A549 (cell line): ENCODE measurements at regions not wholly inside any gene's neighbourhood (a gene's known extent, or its start where the extent isn't known, plus 50 kb on each side); places are given as distances from the start of the nearest gene placed in this dataset.

Experiments used
- ATAC-seq, 2 experiments: fragments of 200-7000 bp in 1 of 2; fragments of >200 bp in 1 of 2; cut with Nextera tagmentation in 1 of 2; cut with Tn5 transposase in 1 of 2; 3 replicates each; pipeline versions ENCODE4 v1.8.0 to v1.9.1; 2018 to 2020; ENCODE audit warnings: mild to moderate bottlenecking in 1 of 2, moderate library complexity in 1 of 2
- CTCF ChIA-PET: fragments of 300-600 bp; sonication (Branson Sonifier 250); formaldehyde crosslinking; extraction: SDS; loops from one replicate; lab custom pipeline; 2021; ENCODE audit warnings: antibody characterized with exemption, inconsistent platforms; lab: Yijun Ruan, JAX
- POLR2A ChIA-PET: fragments of 350-600 bp; formaldehyde crosslinking; extraction: SDS; loops from one replicate; lab custom pipeline; 2021; ENCODE audit warnings: antibody characterized with exemption, inconsistent platforms; lab: Yijun Ruan, JAX
- DNase-seq, 2 experiments: peaks; one replicate each; pipeline versions ENCODE4 v3.0.0 to v3.0.0-alpha.2; 2011 to 2016; ENCODE audit warnings: low read depth in 1 of 2, low spot score in 1 of 2
- FAIRE-seq: peaks from 2 replicates; lab custom pipeline; 2011; peaks lifted over from hg19 to GRCh38; lab: Jason Lieb, UNC
- H3K27ac ChIP-seq, 2 experiments: fragments of >200 bp; sonication (Bioruptor Twin); formaldehyde crosslinking; 3 replicates each; pipeline ENCODE4 v1.5.1; 2016 to 2017
- H3K4me1 ChIP-seq: fragments of >200 bp; sonication (Bioruptor Twin); formaldehyde crosslinking; 3 replicates; pipeline ENCODE4 v1.6.1; 2016
- H3K4me2 ChIP-seq: fragments of >200 bp; sonication (Bioruptor Twin); formaldehyde crosslinking; 3 replicates; pipeline ENCODE4 v1.6.1; 2016
- H3K4me3 ChIP-seq: fragments of >200 bp; sonication (Bioruptor Twin); formaldehyde crosslinking; 3 replicates; pipeline ENCODE4 v1.5.1; 2016
- H3K9me3 ChIP-seq: fragments of >200 bp; sonication (Bioruptor Twin); formaldehyde crosslinking; 3 replicates; pipeline ENCODE4 v1.6.1; 2016
- BCL3 ChIP-seq: fragments of >200 bp; sonication (Bioruptor Twin); formaldehyde crosslinking; IDR thresholded peaks from 3 replicates; pipeline ENCODE4 v1.6.1; 2016
- E2F6 ChIP-seq: IDR thresholded peaks from 2 replicates; pipeline ENCODE4 v1.6.1; 2012; ENCODE audit warnings: low read depth, borderline replicate concordance
- EHF ChIP-seq: fragments of 250-450 bp; sonication (Bioruptor Pico); IDR thresholded peaks from 2 replicates; pipeline ENCODE4 v1.5.0; 2020; ENCODE audit warnings: mild to moderate bottlenecking
- EHMT2 ChIP-seq: fragments of 200-600 bp; sonication (generic); IDR thresholded peaks from 2 replicates; pipeline ENCODE4 v1.6.1; 2016; ENCODE audit warnings: antibody characterized with exemption, low read depth, mild to moderate bottlenecking, moderate library complexity
- ELK1 ChIP-seq: fragments of 150-350 bp; IDR thresholded peaks from 2 replicates; pipeline ENCODE4 v1.6.1; 2014; ENCODE audit warnings: low read depth, mild to moderate bottlenecking, low read length
- ESRRA ChIP-seq: fragments of 150-350 bp; IDR thresholded peaks from 2 replicates; pipeline ENCODE4 v1.6.1; 2014; ENCODE audit warnings: mild to moderate bottlenecking, low read length, borderline replicate concordance
- FOSB ChIP-seq: fragments of 250-450 bp; sonication (Bioruptor Pico); IDR thresholded peaks from 2 replicates; pipeline ENCODE4 v1.5.0; 2020; ENCODE audit warnings: mild to moderate bottlenecking, moderate library complexity
- FOXS1 ChIP-seq: fragments of 250-450 bp; sonication (Bioruptor Pico); IDR thresholded peaks from 2 replicates; pipeline ENCODE4 v1.5.0; 2020; ENCODE audit warnings: mild to moderate bottlenecking, moderate library complexity
- HEYL ChIP-seq: fragments of 250-450 bp; sonication (Bioruptor Pico); IDR thresholded peaks from 2 replicates; pipeline ENCODE4 v1.8.0; 2021; ENCODE audit warnings: mild to moderate bottlenecking, moderate library complexity
- HOXB13 ChIP-seq: fragments of 250-450 bp; sonication (Bioruptor Pico); IDR thresholded peaks from 2 replicates; pipeline ENCODE4 v1.5.0; 2020; ENCODE audit warnings: low read depth, mild to moderate bottlenecking, moderate library complexity
- HOXB5 ChIP-seq: fragments of 250-450 bp; sonication (Bioruptor Pico); IDR thresholded peaks from 2 replicates; pipeline ENCODE4 v1.5.0; 2020; ENCODE audit warnings: mild to moderate bottlenecking, moderate library complexity
- JUNB ChIP-seq: fragments of >200 bp; sonication (Bioruptor Twin); formaldehyde crosslinking; IDR thresholded peaks from 2 replicates; pipeline ENCODE4 v1.6.1; 2016
- MYC ChIP-seq: IDR thresholded peaks from 2 replicates; pipeline ENCODE4 v1.6.1; 2012; ENCODE audit warnings: mild to moderate bottlenecking, inconsistent platforms, low read length, improper control_type of control experiment, borderline replicate concordance
- NFE2L2 ChIP-seq: fragments of 150-350 bp; conservative IDR thresholded peaks from 2 replicates; pipeline ENCODE4 v1.6.1; 2014; ENCODE audit warnings: low read length
- PBX3 ChIP-seq: IDR thresholded peaks from 2 replicates; pipeline ENCODE4 v1.6.1; 2012
- RARB ChIP-seq: fragments of 250-450 bp; sonication (Bioruptor Pico); IDR thresholded peaks from 2 replicates; pipeline ENCODE4 v1.8.0; 2021; ENCODE audit warnings: mild to moderate bottlenecking, moderate library complexity
- RNF2 ChIP-seq: fragments of 200-600 bp; sonication (generic); IDR thresholded peaks from 2 replicates; pipeline ENCODE4 v1.6.1; 2016; ENCODE audit warnings: low read depth, mild to moderate bottlenecking, antibody characterized with exemption, moderate library complexity, borderline replicate concordance
- SREBF2 ChIP-seq: fragments of 450-650 bp; IDR thresholded peaks from 2 replicates; pipeline ENCODE4 v1.6.1; 2014; ENCODE audit warnings: mild to moderate bottlenecking, moderate library complexity
- TFCP2L1 ChIP-seq: fragments of 250-450 bp; sonication (Bioruptor Pico); IDR thresholded peaks from 2 replicates; pipeline ENCODE4 v1.5.0; 2021; ENCODE audit warnings: mild to moderate bottlenecking
- ZC3H11A ChIP-seq: fragments of 450-650 bp; IDR thresholded peaks from 2 replicates; pipeline ENCODE4 v1.6.1; 2014; ENCODE audit warnings: antibody characterized with exemption, mild to moderate bottlenecking
- ZFP36 ChIP-seq: fragments of 450-650 bp; IDR thresholded peaks from 2 replicates; pipeline ENCODE4 v1.6.1; 2014; ENCODE audit warnings: borderline replicate concordance; ENCODE audit not compliant: partially characterized antibody
- ZNF302 ChIP-seq: fragments of 250-450 bp; sonication (Bioruptor Pico); IDR thresholded peaks from 2 replicates; pipeline ENCODE4 v1.9.0; 2021; ENCODE audit warnings: inconsistent platforms, mild to moderate bottlenecking, moderate library complexity
- WGBS: methylation state at CpG from one replicate; pipeline ENCODE4 v1.1.6; 2017; ENCODE audit errors: missing lambda C conversion rate; 5-methylcytosine and 5-hydroxymethylcytosine counted together
- TF ChIP-seq, protein P1 (sequence below): fragments of 250-450 bp; sonication (Bioruptor Pico); IDR thresholded peaks from 2 replicates; pipeline ENCODE4 v1.5.0; 2020; ENCODE audit warnings: low read depth, mild to moderate bottlenecking, moderate library complexity
- TF ChIP-seq, protein P2 (sequence below): IDR thresholded peaks from 2 replicates; pipeline ENCODE4 v1.6.1; 2012
- TF ChIP-seq, protein P3 (sequence below): fragments of >200 bp; sonication (Bioruptor Twin); formaldehyde crosslinking; IDR thresholded peaks from 3 replicates; pipeline ENCODE4 v1.5.1; 2016
- TF ChIP-seq, protein P4 (sequence below): fragments of >200 bp; sonication (Bioruptor Twin); formaldehyde crosslinking; IDR thresholded peaks from 2 replicates; pipeline ENCODE4 v1.6.1; 2016

DNA sequence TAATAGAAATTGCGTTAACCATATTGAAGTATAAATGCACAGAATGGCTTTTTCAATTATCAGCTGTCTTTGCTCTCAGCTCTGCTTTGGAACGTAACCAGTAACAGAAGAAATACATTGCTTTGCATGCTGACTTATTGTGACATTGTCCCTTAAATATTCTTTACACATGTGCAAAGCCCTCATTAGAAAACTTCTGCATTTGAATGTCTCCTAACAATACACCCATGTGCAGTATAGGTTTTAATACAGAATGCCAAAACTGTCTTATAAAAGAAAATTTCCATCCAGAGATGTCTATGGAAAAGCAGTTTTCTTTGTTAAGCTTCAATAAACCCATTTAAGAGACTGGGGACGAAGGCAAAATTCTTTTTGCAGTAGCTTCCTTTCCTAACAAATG, 560.3 kb upstream of the CHORDC1 start:
- ATAC-seq: no peak
- H3K4me2 ChIP-seq: no peak overlapping the region
- CTCF ChIA-PET: interaction anchor here (1.1 kb wide), 1 partner anchor 9 kb away, joined by 3 read pairs; no protein-coding TSS in a partner anchor

DNA sequence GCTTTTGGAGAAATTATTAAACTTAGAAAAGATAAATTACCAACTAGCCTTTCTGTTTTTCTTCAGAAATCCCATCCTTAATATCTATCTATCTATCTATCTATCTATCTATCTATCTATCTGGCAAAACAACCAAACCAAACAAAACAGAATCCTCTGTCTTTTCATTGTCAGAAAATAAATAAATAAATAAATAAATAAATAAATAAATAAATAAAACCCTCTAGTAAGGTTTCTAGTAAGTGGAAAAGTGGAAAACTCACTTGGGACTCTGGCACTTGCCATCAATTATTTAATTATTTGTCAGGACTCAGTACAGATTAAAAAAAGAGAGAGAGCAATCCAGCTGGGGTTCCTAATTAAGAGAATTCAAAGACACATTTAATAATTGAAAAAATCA, 556.2 kb upstream of the CHORDC1 start:
- FAIRE-seq (no peak), ATAC-seq (no peak), DNase-seq (no peak)
- ChIA-PET CTCF (no interaction called here), POLR2A (no interaction called here)
- Histone ChIP-seq H3K4me3 (no peak overlapping the region), H3K4me1 (no peaks in the 10 kb centered on the region), H3K9me3 (no peaks in the 10 kb centered on the region), H3K27ac (no peak overlapping the region), H3K4me2 (no peak overlapping the region)
- TF ChIP-seq FOSB (no peak), ZC3H11A (peak; percentile 91)

More for the DNA sequence above, 560.3 kb upstream of the CHORDC1 start:
- Histone ChIP-seq H3K4me3 (no peak overlapping the region), H3K4me1 (no peaks in the 10 kb centered on the region), H3K27ac (no peak overlapping the region), H3K9me3 (peaks cover 4% of the 10 kb centered on the region; the same call in 1 of the 3 replicates)
- FAIRE-seq (no peak), DNase-seq (no peak)
- TF ChIP-seq BCL3 (no peak), PBX3 (no peak), MYC (no peak), NFE2L2 (no peak), FOXS1 (no peak), TFCP2L1 (no peak), HOXB13 (CRISPR knock-in tag) (no peak), HEYL (no peak), ELK1 (no peak), JUNB (no peak), EHF (CRISPR knock-in tag) (no peak)
- TF ChIP-seq, protein P1, sequence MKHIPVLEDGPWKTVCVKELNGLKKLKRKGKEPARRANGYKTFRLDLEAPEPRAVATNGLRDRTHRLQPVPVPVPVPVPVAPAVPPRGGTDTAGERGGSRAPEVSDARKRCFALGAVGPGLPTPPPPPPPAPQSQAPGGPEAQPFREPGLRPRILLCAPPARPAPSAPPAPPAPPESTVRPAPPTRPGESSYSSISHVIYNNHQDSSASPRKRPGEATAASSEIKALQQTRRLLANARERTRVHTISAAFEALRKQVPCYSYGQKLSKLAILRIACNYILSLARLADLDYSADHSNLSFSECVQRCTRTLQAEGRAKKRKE (CRISPR knock-in tag): no peak
- TF ChIP-seq, protein P2, sequence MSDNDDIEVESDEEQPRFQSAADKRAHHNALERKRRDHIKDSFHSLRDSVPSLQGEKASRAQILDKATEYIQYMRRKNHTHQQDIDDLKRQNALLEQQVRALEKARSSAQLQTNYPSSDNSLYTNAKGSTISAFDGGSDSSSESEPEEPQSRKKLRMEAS: no peak
- POLR2A ChIA-PET: no interaction called here
- 47% methylated on average over 3 of the region's 3 CpGs for WGBS

GRCh38 chr11:90775567-90776165, 552.8 kb upstream of the CHORDC1 start:
- H3K4me1 ChIP-seq: no peaks in the 10 kb centered on the region
- DNase-seq: no peak
- ChIA-PET CTCF (no interaction called here), POLR2A (no interaction called here)
- H3K27ac ChIP-seq: no peak overlapping the region
- H3K4me2 ChIP-seq: no peak overlapping the region
- TF ChIP-seq, protein P3, sequence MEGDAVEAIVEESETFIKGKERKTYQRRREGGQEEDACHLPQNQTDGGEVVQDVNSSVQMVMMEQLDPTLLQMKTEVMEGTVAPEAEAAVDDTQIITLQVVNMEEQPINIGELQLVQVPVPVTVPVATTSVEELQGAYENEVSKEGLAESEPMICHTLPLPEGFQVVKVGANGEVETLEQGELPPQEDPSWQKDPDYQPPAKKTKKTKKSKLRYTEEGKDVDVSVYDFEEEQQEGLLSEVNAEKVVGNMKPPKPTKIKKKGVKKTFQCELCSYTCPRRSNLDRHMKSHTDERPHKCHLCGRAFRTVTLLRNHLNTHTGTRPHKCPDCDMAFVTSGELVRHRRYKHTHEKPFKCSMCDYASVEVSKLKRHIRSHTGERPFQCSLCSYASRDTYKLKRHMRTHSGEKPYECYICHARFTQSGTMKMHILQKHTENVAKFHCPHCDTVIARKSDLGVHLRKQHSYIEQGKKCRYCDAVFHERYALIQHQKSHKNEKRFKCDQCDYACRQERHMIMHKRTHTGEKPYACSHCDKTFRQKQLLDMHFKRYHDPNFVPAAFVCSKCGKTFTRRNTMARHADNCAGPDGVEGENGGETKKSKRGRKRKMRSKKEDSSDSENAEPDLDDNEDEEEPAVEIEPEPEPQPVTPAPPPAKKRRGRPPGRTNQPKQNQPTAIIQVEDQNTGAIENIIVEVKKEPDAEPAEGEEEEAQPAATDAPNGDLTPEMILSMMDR: no peak
- TF ChIP-seq RNF2: no peak
- no peak for TF ChIP-seq HOXB5 (CRISPR knock-in tag)
- TF ChIP-seq SREBF2: no peak
- TF ChIP-seq ESRRA: no peak
- TF ChIP-seq, protein P4, sequence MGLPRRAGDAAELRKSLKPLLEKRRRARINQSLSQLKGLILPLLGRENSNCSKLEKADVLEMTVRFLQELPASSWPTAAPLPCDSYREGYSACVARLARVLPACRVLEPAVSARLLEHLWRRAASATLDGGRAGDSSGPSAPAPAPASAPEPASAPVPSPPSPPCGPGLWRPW: no peak
- no peak for TF ChIP-seq ZFP36
- TF ChIP-seq ZC3H11A: no peak
- TF ChIP-seq TFCP2L1: no peak
- TF ChIP-seq HOXB13 (CRISPR knock-in tag): no peak
- TF ChIP-seq E2F6: no peak
- TF ChIP-seq EHMT2: no peak
- TF ChIP-seq RARB (CRISPR knock-in tag): no peak
- no peak for TF ChIP-seq ZNF302 (CRISPR knock-in tag)
- no peak for TF ChIP-seq HEYL
- no peaks in the 10 kb centered on the region for H3K9me3 ChIP-seq
- WGBS: 35% methylated on average over 6 of the region's 6 CpGs
- no peak for ATAC-seq
- H3K4me3 ChIP-seq: no peak overlapping the region
- FAIRE-seq: no peak
